Chondrocyte (in vitro differentiated cells): ENCODE measurements at regions not wholly inside any gene's neighbourhood (a gene's known extent, or its start where the extent isn't known, plus 50 kb on each side); places are given as distances from the start of the nearest gene placed in this dataset.

Experiments
- DNase-seq: peaks from one replicate; pipeline ENCODE4 v3.0.0; 2021; ENCODE audit warnings: mixed read lengths, low spot score
- H3K27ac Mint-ChIP-seq: one replicate; pipeline ENCODE4 v1.8.0; 2021; ENCODE audit warnings: mild to moderate bottlenecking, moderate library complexity, mixed read lengths; ENCODE audit not compliant: unreplicated experiment
- H3K27me3 Mint-ChIP-seq: 2 replicates; pipeline ENCODE4 v1.8.0; 2021; ENCODE audit warnings: low read depth, mixed read lengths
- H3K36me3 Mint-ChIP-seq: 2 replicates; pipeline ENCODE4 v1.8.0; 2021; ENCODE audit warnings: low read depth, mixed read lengths
- H3K4me1 Mint-ChIP-seq: 2 replicates; pipeline ENCODE4 v1.8.0; 2021; ENCODE audit warnings: low read depth, mild to moderate bottlenecking, mixed read lengths
- H3K4me3 Mint-ChIP-seq: one replicate; pipeline ENCODE4 v1.8.0; 2021; ENCODE audit warnings: mild to moderate bottlenecking, moderate library complexity, mixed read lengths; ENCODE audit not compliant: unreplicated experiment
- H3K9me3 Mint-ChIP-seq: 2 replicates; pipeline ENCODE4 v1.8.0; 2021; ENCODE audit warnings: low read depth, mixed read lengths
- TF ChIP-seq, protein P1 (sequence below): fragments of 200-600 bp; sonication (generic); IDR thresholded peaks from 2 replicates; pipeline ENCODE4 v1.5.0; 2021; ENCODE audit warnings: antibody characterized with exemption, mild to moderate bottlenecking, moderate library complexity

DNA sequence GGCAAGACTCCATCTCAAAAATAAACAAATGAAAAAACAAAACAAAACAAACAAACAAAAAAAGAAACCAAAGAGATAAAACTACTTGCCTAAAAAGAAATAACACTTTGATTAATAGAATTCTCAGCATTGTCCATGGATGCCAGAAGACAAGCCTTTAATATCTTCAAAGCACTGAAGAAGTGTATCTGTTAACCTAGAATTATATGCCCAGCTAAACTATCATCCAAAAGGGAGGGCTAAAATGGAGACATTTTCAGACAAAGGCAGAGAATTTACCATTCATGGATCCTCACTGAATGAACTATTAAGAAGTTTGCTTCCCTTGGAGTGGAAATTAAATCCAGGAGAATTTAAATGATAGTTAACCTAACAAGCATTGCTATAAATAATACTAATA lies 130.1 kb upstream of the SEC14L1 start:
- TF ChIP-seq, protein P1, sequence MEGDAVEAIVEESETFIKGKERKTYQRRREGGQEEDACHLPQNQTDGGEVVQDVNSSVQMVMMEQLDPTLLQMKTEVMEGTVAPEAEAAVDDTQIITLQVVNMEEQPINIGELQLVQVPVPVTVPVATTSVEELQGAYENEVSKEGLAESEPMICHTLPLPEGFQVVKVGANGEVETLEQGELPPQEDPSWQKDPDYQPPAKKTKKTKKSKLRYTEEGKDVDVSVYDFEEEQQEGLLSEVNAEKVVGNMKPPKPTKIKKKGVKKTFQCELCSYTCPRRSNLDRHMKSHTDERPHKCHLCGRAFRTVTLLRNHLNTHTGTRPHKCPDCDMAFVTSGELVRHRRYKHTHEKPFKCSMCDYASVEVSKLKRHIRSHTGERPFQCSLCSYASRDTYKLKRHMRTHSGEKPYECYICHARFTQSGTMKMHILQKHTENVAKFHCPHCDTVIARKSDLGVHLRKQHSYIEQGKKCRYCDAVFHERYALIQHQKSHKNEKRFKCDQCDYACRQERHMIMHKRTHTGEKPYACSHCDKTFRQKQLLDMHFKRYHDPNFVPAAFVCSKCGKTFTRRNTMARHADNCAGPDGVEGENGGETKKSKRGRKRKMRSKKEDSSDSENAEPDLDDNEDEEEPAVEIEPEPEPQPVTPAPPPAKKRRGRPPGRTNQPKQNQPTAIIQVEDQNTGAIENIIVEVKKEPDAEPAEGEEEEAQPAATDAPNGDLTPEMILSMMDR, result no peak
- Mint-ChIP-seq H3K36me3 (peaks cover 4% of the 10 kb centered on the region), H3K9me3 (peaks cover 6% of the 10 kb centered on the region), H3K27ac (no peak overlapping the region), H3K4me3 (no peak overlapping the region), H3K4me1 (no peaks in the 10 kb centered on the region), H3K27me3 (peaks cover 34% of the 10 kb centered on the region)
- no peak for DNase-seq

DNA sequence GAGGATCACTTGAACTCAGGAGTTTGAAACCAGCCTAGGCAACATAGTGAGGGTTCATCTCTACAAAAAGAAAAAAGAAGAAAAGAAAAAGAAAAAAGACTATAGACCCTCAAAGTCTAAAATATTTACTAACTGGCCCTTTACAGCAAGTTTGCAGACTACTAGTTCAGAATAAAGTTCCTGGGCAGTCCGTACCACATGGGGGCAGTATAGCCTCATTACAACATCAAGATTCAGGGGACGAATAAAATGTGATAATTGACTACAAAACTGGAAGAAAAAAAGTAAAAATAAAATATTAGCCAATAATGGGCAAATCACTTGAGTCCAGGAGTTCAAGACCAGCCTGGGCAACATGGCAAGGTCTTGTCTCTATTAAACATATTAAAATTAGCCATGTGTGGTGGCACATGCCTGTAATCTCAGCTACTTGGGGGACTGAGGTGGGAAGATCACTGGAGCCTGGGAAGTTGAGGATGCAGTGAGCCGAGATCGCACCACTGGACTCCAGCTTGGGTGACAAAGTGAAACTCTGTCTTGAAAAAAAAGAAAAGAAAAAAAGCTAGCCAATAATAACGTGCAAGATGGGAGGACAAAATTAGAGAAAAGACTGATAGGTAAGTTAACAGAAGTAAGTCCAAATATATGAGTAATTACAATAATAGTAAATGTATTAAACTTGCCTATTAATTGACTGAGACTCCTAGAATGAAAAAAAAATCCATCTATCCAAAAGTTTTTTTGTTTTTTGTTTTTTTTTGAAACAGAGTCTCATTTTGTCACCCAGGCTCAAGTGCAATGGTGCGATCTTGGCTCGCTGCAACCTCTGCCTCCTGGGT lies 129.4 kb upstream of the SEC14L1 start:
- H3K27me3 Mint-ChIP-seq, result peaks cover 31% of the 10 kb centered on the region
- no peak for DNase-seq
- H3K4me3 Mint-ChIP-seq, result no peak overlapping the region
- H3K9me3 Mint-ChIP-seq, result peaks cover 6% of the 10 kb centered on the region
- peaks cover 4% of the 10 kb centered on the region for H3K36me3 Mint-ChIP-seq
- no peaks in the 10 kb centered on the region for H3K4me1 Mint-ChIP-seq
- TF ChIP-seq, protein P1, result peak; percentile 77
- no peak overlapping the region for H3K27ac Mint-ChIP-seq

DNA sequence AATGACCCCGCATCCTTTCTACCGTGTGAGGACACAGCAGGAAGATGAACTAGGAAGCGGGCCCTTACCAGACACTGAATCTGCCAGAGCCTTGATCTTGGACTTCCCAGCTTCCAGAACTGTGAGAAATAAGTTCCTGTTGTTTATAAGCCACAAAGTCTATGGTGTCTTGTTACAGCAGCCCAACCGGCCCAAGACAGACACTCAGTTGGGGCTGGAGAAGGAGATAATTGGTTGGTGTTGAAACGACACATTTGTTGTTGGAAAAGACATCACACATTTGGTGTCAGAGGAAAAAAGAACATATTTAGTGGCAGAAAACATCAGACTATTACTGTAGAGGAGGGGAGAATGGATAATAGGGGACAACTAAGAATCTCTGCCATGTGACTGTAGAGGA lies 122.3 kb upstream of the SEC14L1 start:
- H3K9me3 Mint-ChIP-seq, result peaks cover 7% of the 10 kb centered on the region
- H3K27ac Mint-ChIP-seq, result no peak overlapping the region
- TF ChIP-seq, protein P1, result no peak
- H3K4me3 Mint-ChIP-seq, result no peak overlapping the region
- H3K27me3 Mint-ChIP-seq, result peaks cover 10% of the 10 kb centered on the region
- H3K4me1 Mint-ChIP-seq, result no peaks in the 10 kb centered on the region
- no peak for DNase-seq
- H3K36me3 Mint-ChIP-seq, result no peaks in the 10 kb centered on the region

DNA sequence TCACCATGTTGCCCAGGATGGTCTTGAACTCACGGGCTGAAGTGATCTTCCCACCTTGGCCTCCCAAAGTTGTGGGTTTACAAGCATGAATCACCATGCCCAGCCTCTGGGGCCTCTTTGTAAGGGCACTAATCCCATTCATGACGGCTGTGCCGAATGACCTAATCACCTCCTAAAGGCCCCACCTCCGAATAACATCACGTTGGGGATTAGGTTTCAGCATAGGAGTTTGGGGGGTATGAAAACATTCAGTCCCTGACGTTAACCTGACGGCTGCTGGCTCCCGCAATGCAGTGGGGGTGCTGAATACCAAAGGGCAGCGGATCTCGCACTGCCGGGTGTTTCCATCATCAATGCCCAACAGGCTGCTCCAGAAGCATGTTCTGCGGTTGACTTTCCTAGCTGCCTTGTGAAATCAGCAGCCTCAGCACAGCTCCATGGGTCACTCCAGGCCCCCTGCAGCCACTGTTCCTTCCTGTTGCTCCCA lies 120.8 kb upstream of the SEC14L1 start:
- no peak for DNase-seq
- Mint-ChIP-seq H3K9me3 (peaks cover 7% of the 10 kb centered on the region), H3K27me3 (peaks cover 7% of the 10 kb centered on the region), H3K36me3 (no peaks in the 10 kb centered on the region), H3K4me3 (no peak overlapping the region), H3K27ac (no peak overlapping the region), H3K4me1 (no peaks in the 10 kb centered on the region)
- TF ChIP-seq, protein P1, result no peak

DNA sequence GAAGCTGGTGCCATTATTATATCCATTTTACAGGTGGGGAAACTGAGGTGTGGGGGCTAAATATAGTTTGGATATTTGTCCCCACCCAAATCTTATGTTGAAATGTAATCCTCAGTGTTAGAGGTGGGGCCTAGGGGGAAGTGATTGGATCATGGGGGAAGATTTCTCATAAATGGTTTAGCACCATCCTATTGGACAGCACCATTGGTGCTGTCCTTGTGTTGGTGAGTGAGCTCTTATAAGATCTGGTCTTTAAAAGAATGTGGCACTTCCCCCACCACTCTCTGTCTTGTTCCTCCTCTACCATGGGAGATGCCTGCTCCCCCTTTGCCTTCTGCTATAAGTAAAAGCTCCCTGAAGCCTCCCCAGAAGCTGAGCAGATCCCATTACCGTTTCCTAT lies 119.8 kb upstream of the SEC14L1 start:
- Mint-ChIP-seq H3K27me3 (peaks cover 7% of the 10 kb centered on the region), H3K9me3 (peaks cover 7% of the 10 kb centered on the region), H3K4me3 (no peak overlapping the region), H3K36me3 (no peaks in the 10 kb centered on the region), H3K4me1 (no peaks in the 10 kb centered on the region), H3K27ac (no peak overlapping the region)
- no peak for DNase-seq
- TF ChIP-seq, protein P1, result no peak
